Ishikawa (cell line): ENCODE measurements at regions not wholly inside any gene's neighbourhood (a gene's known extent, or its start where the extent isn't known, plus 50 kb on each side); places are given as distances from the start of the nearest gene placed in this dataset.

Experiments used
- CEBPB ChIP-seq: IDR thresholded peaks from 2 replicates; pipeline ENCODE4 v1.6.1; 2012
- CREB1 ChIP-seq: IDR thresholded peaks from 2 replicates; pipeline ENCODE4 v1.6.1; 2012; ENCODE audit warnings: low read depth
- EGR1 ChIP-seq: IDR thresholded peaks from 2 replicates; pipeline ENCODE4 v1.6.1; 2012
- EP300 ChIP-seq: IDR thresholded peaks from 2 replicates; pipeline ENCODE4 v1.6.1; 2012; ENCODE audit warnings: borderline replicate concordance
- FOXM1 ChIP-seq: IDR thresholded peaks from 2 replicates; pipeline ENCODE4 v1.6.1; 2012; ENCODE audit warnings: low read depth, borderline replicate concordance
- MAX ChIP-seq: IDR thresholded peaks from 2 replicates; pipeline ENCODE4 v1.6.1; 2012
- NFIC ChIP-seq: IDR thresholded peaks from 2 replicates; pipeline ENCODE4 v1.6.1; 2012
- RAD21 ChIP-seq: IDR thresholded peaks from 2 replicates; pipeline ENCODE4 v1.6.1; 2012; ENCODE audit warnings: low read depth
- REST ChIP-seq: IDR thresholded peaks from 2 replicates; pipeline ENCODE4 v1.6.1; 2012; ENCODE audit warnings: low read depth, mild to moderate bottlenecking
- TAF1 ChIP-seq: IDR thresholded peaks from 2 replicates; pipeline ENCODE4 v1.6.1; 2012; ENCODE audit warnings: low read depth, mild to moderate bottlenecking
- TCF12 ChIP-seq: IDR thresholded peaks from 2 replicates; pipeline ENCODE4 v1.6.1; 2012; ENCODE audit warnings: low read depth
- TEAD4 ChIP-seq: IDR thresholded peaks from 2 replicates; pipeline ENCODE4 v1.6.1; 2012
- USF1 ChIP-seq: IDR thresholded peaks from 2 replicates; pipeline ENCODE4 v1.6.1; 2012
- YY1 ChIP-seq: IDR thresholded peaks from 2 replicates; pipeline ENCODE4 v1.6.1; 2012; ENCODE audit warnings: low read depth
- ZBTB7A ChIP-seq: IDR thresholded peaks from 2 replicates; pipeline ENCODE4 v1.6.1; 2012; ENCODE audit warnings: low read depth

- TF ChIP-seq TAF1, result no peak
- TF ChIP-seq ZBTB7A, result no peak
- TF ChIP-seq FOXM1, result no peak
- no peak for TF ChIP-seq CEBPB
- TF ChIP-seq TEAD4, result no peak
- no peak for TF ChIP-seq TCF12
- no peak for TF ChIP-seq YY1
- TF ChIP-seq EGR1, result no peak
- no peak for TF ChIP-seq NFIC
- TF ChIP-seq REST, result no peak
Measured at GRCh38 chr13:34611671-34612070, 330.4 kb upstream of the NBEA start.

GRCh38 chr13:34617473-34618083 lies 324.5 kb upstream of the NBEA start:
- TF ChIP-seq EP300 (no peak), EGR1 (no peak), NFIC (no peak), CEBPB (no peak), USF1 (no peak), REST (no peak), TEAD4 (no peak), FOXM1 (no peak), ZBTB7A (no peak), YY1 (no peak), TCF12 (no peak), TAF1 (no peak)

GRCh38 chr13:34618654-34619053 lies 323.4 kb upstream of the NBEA start:
- TF ChIP-seq ZBTB7A, result no peak
- no peak for TF ChIP-seq USF1
- TF ChIP-seq EP300, result no peak
- TF ChIP-seq TEAD4, result no peak
- TF ChIP-seq CEBPB, result no peak
- TF ChIP-seq MAX, result no peak
- no peak for TF ChIP-seq REST
- TF ChIP-seq YY1, result no peak
- TF ChIP-seq TCF12, result no peak

GRCh38 chr13:34619326-34619725 lies 322.7 kb upstream of the NBEA start:
- TF ChIP-seq FOXM1 (no peak), EP300 (no peak), NFIC (no peak), EGR1 (no peak), TAF1 (no peak), YY1 (no peak), MAX (no peak), ZBTB7A (no peak), RAD21 (no peak), TEAD4 (no peak), CEBPB (no peak), CREB1 (no peak), REST (no peak), USF1 (no peak), TCF12 (no peak)
